ENCODE measurements at regions not wholly inside any gene's neighbourhood (a gene's known extent, or its start where the extent isn't known, plus 50 kb on each side); places are given as distances from the start of the nearest gene placed in this dataset.

DNA sequence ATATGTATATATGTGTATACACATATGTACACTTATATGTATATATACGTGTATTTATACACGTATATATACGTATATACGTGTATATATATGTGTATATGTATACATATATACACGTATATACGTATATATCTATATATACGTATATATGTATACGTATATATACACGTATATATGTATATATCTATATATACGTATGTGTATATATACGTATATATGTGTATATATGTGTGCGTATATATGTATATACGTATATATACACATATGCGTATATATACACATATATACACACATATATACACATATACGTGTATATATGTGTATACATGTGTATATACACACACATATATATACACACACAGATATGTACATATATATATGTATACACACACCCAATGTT is 348.0 kb upstream of the LCORL start:
- TF ChIP-seq USF1 (IDR thresholded peaks at IDR 0.05; ENCODE audit: borderline replicate concordance, extremely low read length, insufficient read depth, low read depth, low read length), result no peak
- ChIA-PET RAD21 (ENCODE audit: unreplicated experiment) (no interaction called here), POLR2A (no interaction called here), SMC1A (ENCODE audit: uncharacterized antibody, unreplicated experiment) (no interaction called here), CTCF (no interaction called here)
- FAIRE-seq (no peak), ATAC-seq (no peak), DNase-seq (ENCODE audit: low read depth, low spot score) (no peak)
- Histone ChIP-seq H2AFZ (ENCODE audit: control insufficient read depth, low read depth, low read length) (no peak overlapping the region), H3K4me2 (ENCODE audit: control insufficient read depth, insufficient read depth) (no peak overlapping the region), H3K27me3 (replicated peaks in 1 of 2; ENCODE audit: control insufficient read depth in 2 of 2, insufficient read depth in 2 of 2, low read length in 1 of 2) (no peaks in the 10 kb centered on the region), H3K9me3 (replicated peaks; ENCODE audit: control insufficient read depth, insufficient read depth, low read length) (no peaks in the 10 kb centered on the region), H3K4me1 (ENCODE audit: control insufficient read depth, insufficient read depth, low read length) (no peaks in the 10 kb centered on the region), H3K9ac (ENCODE audit: control insufficient read depth, insufficient read depth, low read length) (no peak overlapping the region), H4K20me1 (ENCODE audit: control insufficient read depth, insufficient read depth) (no peaks in the 10 kb centered on the region), H3K36me3 (ENCODE audit: control insufficient read depth in 2 of 2, insufficient read depth in 2 of 2, low read length in 1 of 2) (no peaks in the 10 kb centered on the region), H3K79me2 (ENCODE audit: control insufficient read depth, insufficient read depth, low read length) (no peaks in the 10 kb centered on the region), H3K27ac (ENCODE audit: control insufficient read depth, insufficient read depth) (no peak overlapping the region), H3K4me3 (no peak overlapping the region)
- BruUV-seq (replicated peaks), result no TSS peak
- 84% methylated on average over 15 of the region's 15 CpGs for WGBS (ENCODE audit: insufficient coverage, insufficient replicate concordance, low lambda C conversion rate, missing lambda C conversion rate)
- intact Hi-C loops (cut with micrococcal nuclease; ENCODE audit: unreplicated experiment), result loop anchor here (5.0 kb wide), 1 partner anchor 437 kb away; no protein-coding TSS in a partner anchor
- in situ Hi-C loops (cut with MboI), result loop anchor here (5.0 to 10.0 kb wide), 2 partner anchors 552 to 815 kb away; no protein-coding TSS in a partner anchor

DNA sequence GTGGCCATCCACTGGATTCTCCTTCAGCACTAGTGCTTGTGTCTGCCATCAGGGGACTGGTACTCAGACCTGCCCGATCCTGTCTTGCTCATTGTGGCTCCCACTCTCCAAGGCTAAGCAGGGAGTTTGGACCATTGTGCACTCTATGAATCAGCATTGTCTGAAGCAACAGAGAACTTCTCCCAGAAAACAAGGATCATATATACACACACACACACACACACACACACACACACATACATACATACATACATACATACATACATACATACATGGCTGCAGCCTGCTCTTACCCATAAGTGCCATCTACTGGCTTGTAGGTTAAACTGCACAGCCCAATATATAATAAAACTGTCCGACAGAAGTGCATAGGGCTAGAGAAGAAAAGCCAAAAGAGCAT is 345.3 kb upstream of the LCORL start:
- in situ Hi-C loops (cut with MboI), result loop anchor here (5.0 to 10.0 kb wide), 2 partner anchors 550 to 812 kb away; no protein-coding TSS in a partner anchor
- Histone ChIP-seq H3K9ac (ENCODE audit: control insufficient read depth, insufficient read depth, low read length) (no peak overlapping the region), H4K20me1 (ENCODE audit: control insufficient read depth, insufficient read depth) (no peaks in the 10 kb centered on the region), H2AFZ (ENCODE audit: control insufficient read depth, low read depth, low read length) (no peak overlapping the region), H3K36me3 (ENCODE audit: control insufficient read depth in 2 of 2, insufficient read depth in 2 of 2, low read length in 1 of 2) (no peaks in the 10 kb centered on the region), H3K27me3 (replicated peaks in 1 of 2; ENCODE audit: control insufficient read depth in 2 of 2, insufficient read depth in 2 of 2, low read length in 1 of 2) (no peaks in the 10 kb centered on the region), H3K4me1 (ENCODE audit: control insufficient read depth, insufficient read depth, low read length) (no peaks in the 10 kb centered on the region), H3K4me2 (ENCODE audit: control insufficient read depth, insufficient read depth) (no peak overlapping the region), H3K4me3 (no peak overlapping the region), H3K79me2 (ENCODE audit: control insufficient read depth, insufficient read depth, low read length) (no peaks in the 10 kb centered on the region), H3K9me3 (replicated peaks; ENCODE audit: control insufficient read depth, insufficient read depth, low read length) (no peaks in the 10 kb centered on the region), H3K27ac (ENCODE audit: control insufficient read depth, insufficient read depth) (no peak overlapping the region)
- peak; percentile 84 for FAIRE-seq
- ChIA-PET CTCF (interaction anchor here (0.9 to 5.3 kb wide), 11 partner anchors 10 to 819 kb away, joined by 3 to 78 read pairs (median 4); no protein-coding TSS in a partner anchor), SMC1A (ENCODE audit: uncharacterized antibody, unreplicated experiment) (interaction anchor here (1.2 to 3.9 kb wide), 5 partner anchors 43 to 551 kb away, joined by 3 to 46 read pairs (median 3); no protein-coding TSS in a partner anchor), POLR2A (no interaction called here), RAD21 (ENCODE audit: unreplicated experiment) (interaction anchor here (4.0 kb wide), 1 partner anchor 550 kb away, joined by 23 read pairs; no protein-coding TSS in a partner anchor)
- 48% methylated on average over 2 of the region's 2 CpGs for WGBS (ENCODE audit: insufficient coverage, insufficient replicate concordance, low lambda C conversion rate, missing lambda C conversion rate)
- intact Hi-C loops (cut with micrococcal nuclease; ENCODE audit: unreplicated experiment), result loop anchor here (1.0 to 5.0 kb wide), 5 partner anchors 290 to 818 kb away; no protein-coding TSS in a partner anchor
- peak; percentile 99 for ATAC-seq
- no TSS peak for BruUV-seq (replicated peaks)
- peak; percentile 7 for DNase-seq (ENCODE audit: low read depth, low spot score)
- TF ChIP-seq MXI1 (IDR thresholded peaks at IDR 0.05; ENCODE audit: low read depth, low read length) (no peak), REST (IDR thresholded peaks at IDR 0.05; ENCODE audit: low read depth, low read length) (no peak), USF1 (IDR thresholded peaks at IDR 0.05; ENCODE audit: borderline replicate concordance, extremely low read length, insufficient read depth, low read depth, low read length) (no peak), SREBF2 (IDR thresholded peaks at IDR 0.05; ENCODE audit: low read length) (no peak), BCL11A (IDR thresholded peaks at IDR 0.05; ENCODE audit: low read depth, low read length) (no peak), HDAC6 (IDR thresholded peaks at IDR 0.05; ENCODE audit: unreplicated experiment) (no peak)
- TF ChIP-seq, protein P1, sequence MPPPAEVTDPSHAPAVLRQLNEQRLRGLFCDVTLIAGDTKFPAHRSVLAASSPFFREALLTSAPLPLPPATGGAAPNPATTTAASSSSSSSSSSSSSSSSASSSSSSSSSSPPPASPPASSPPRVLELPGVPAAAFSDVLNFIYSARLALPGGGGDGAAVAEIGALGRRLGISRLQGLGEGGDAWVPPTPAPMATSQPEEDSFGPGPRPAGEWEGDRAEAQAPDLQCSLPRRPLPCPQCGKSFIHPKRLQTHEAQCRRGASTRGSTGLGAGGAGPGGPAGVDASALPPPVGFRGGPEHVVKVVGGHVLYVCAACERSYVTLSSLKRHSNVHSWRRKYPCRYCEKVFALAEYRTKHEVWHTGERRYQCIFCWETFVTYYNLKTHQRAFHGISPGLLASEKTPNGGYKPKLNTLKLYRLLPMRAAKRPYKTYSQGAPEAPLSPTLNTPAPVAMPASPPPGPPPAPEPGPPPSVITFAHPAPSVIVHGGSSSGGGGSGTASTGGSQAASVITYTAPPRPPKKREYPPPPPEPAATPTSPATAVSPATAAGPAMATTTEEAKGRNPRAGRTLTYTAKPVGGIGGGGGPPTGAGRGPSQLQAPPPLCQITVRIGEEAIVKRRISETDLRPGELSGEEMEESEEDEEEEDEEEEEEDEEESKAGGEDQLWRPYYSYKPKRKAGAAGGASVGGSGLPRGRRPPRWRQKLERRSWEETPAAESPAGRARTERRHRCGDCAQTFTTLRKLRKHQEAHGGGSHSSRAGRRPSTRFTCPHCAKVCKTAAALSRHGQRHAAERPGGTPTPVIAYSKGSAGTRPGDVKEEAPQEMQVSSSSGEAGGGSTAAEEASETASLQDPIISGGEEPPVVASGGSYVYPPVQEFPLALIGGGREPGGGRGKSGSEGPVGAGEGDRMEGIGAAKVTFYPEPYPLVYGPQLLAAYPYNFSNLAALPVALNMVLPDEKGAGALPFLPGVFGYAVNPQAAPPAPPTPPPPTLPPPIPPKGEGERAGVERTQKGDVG (CRISPR knock-in tag; IDR thresholded peaks at IDR 0.05), result no peak

Measured in GM12878 (cell line).